Endothelial cell (in vitro differentiated cells): ENCODE measurements at regions not wholly inside any gene's neighbourhood (a gene's known extent, or its start where the extent isn't known, plus 50 kb on each side); places are given as distances from the start of the nearest gene placed in this dataset.
"Not testable (repeated sequence)": the region's sequence is repeated elsewhere in the genome, so short reads cannot be mapped to it uniquely, and the experiment has no call there.

Experiments used
- DNase-seq: peaks from one replicate; pipeline ENCODE4 v3.0.0; 2021; ENCODE audit warnings: low spot score
- H3K27ac Mint-ChIP-seq: one replicate; pipeline ENCODE4 v1.8.0; 2021; ENCODE audit warnings: mixed read lengths, inconsistent platforms; ENCODE audit not compliant: unreplicated experiment
- H3K27me3 Mint-ChIP-seq: one replicate; pipeline ENCODE4 v1.8.0; 2021; ENCODE audit warnings: mild to moderate bottlenecking, moderate library complexity, mixed read lengths, inconsistent platforms; ENCODE audit not compliant: unreplicated experiment
- H3K36me3 Mint-ChIP-seq: one replicate; pipeline ENCODE4 v1.8.0; 2021; ENCODE audit warnings: mild to moderate bottlenecking, low read depth, mixed read lengths, inconsistent platforms; ENCODE audit not compliant: unreplicated experiment
- H3K4me1 Mint-ChIP-seq: one replicate; pipeline ENCODE4 v1.8.0; 2021; ENCODE audit warnings: mild to moderate bottlenecking, mixed read lengths, inconsistent platforms; ENCODE audit not compliant: unreplicated experiment
- H3K4me3 Mint-ChIP-seq: one replicate; pipeline ENCODE4 v1.8.0; 2021; ENCODE audit warnings: mild to moderate bottlenecking, mixed read lengths, inconsistent platforms; ENCODE audit not compliant: unreplicated experiment
- H3K9me3 Mint-ChIP-seq: one replicate; pipeline ENCODE4 v1.8.0; 2021; ENCODE audit warnings: mixed read lengths, inconsistent platforms; ENCODE audit not compliant: unreplicated experiment
- CTCF ChIP-seq: fragments of 200-600 bp; sonication (generic); IDR thresholded peaks from one replicate; pipeline ENCODE4 v1.5.0; 2021; ENCODE audit warnings: antibody characterized with exemption; ENCODE audit not compliant: unreplicated experiment

- DNase-seq: no peak
- Mint-ChIP-seq H3K9me3 (no peaks in the 10 kb centered on the region), H3K4me3 (no peak overlapping the region), H3K4me1 (peaks cover 21% of the 10 kb centered on the region), H3K27ac (no peak overlapping the region), H3K36me3 (peaks cover 6% of the 10 kb centered on the region), H3K27me3 (no peaks in the 10 kb centered on the region)
- TF ChIP-seq CTCF: no peak
Measured at GRCh38 chr6:3915076-3915791, 66.1 kb downstream of the FAM50B start.

GRCh38 chr6:3916211-3916610, 67.0 kb downstream of the FAM50B start:
- TF ChIP-seq CTCF: no peak
- Mint-ChIP-seq H3K27ac (no peak overlapping the region), H3K36me3 (peaks cover 6% of the 10 kb centered on the region), H3K9me3 (no peaks in the 10 kb centered on the region), H3K27me3 (no peaks in the 10 kb centered on the region), H3K4me1 (peaks cover 12% of the 10 kb centered on the region), H3K4me3 (no peak overlapping the region)
- no peak for DNase-seq

DNA sequence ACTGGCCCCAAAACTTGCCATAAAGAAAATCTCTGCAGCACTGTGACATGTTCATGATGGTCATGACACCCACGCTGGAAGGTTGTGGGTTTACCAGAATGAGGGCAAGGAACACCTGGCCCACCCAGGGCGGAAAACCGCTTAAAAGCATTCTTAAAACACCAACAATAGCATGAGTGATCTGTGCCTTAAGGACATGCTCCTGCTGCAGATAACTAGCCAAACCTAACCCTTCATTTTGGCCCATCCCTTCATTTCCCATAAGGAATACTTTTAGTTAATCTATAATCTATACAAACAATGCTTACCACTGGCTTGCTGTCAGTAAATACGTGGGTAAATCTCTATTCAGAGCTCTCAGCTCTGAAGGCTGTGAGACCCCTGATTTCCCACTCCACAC, 67.6 kb downstream of the FAM50B start:
- H3K27me3 Mint-ChIP-seq, H3K4me3 Mint-ChIP-seq, DNase-seq, H3K27ac Mint-ChIP-seq, H3K36me3 Mint-ChIP-seq, H3K4me1 Mint-ChIP-seq, H3K9me3 Mint-ChIP-seq: not testable (repeated sequence)

GRCh38 chr6:3918469-3918868, 69.3 kb downstream of the FAM50B start:
- no peak overlapping the region for H3K4me3 Mint-ChIP-seq
- no peaks in the 10 kb centered on the region for H3K9me3 Mint-ChIP-seq
- no peak overlapping the region for H3K27ac Mint-ChIP-seq
- peaks cover 6% of the 10 kb centered on the region for H3K36me3 Mint-ChIP-seq
- DNase-seq: no peak
- H3K27me3 Mint-ChIP-seq: no peaks in the 10 kb centered on the region
- TF ChIP-seq CTCF: no peak
- H3K4me1 Mint-ChIP-seq: no peaks in the 10 kb centered on the region

DNA sequence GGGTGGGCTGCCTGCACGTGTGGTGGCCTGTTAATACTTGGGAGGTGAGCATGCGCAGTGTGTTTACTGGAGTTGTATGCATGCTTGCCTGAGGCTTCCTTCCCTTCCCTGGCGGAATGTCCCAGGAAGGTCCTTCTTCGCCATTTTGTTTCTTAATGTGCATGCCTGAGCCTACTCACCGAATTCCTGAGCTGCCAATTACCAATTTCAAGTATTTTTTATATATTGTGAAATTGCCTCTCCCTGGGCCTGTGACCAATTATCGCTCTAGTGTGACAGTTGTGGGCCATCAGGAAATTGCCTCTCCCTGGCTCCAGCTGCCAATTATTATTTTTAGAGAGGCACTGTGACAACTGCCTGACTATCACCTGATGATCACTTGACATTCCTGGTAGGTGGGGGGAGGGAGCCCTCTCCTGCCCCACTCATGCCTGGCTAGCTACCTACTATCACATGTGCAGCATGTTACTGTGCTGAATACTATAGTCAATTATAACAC, 70.0 kb downstream of the FAM50B start:
- H3K9me3 Mint-ChIP-seq: no peaks in the 10 kb centered on the region
- no peaks in the 10 kb centered on the region for H3K4me1 Mint-ChIP-seq
- no peak for TF ChIP-seq CTCF
- no peaks in the 10 kb centered on the region for H3K27me3 Mint-ChIP-seq
- H3K36me3 Mint-ChIP-seq: peaks cover 6% of the 10 kb centered on the region
- DNase-seq: no peak
- no peak overlapping the region for H3K27ac Mint-ChIP-seq
- no peak overlapping the region for H3K4me3 Mint-ChIP-seq
